ENCODE measurements at regions not wholly inside any gene's neighbourhood (a gene's known extent, or its start where the extent isn't known, plus 50 kb on each side); places are given as distances from the start of the nearest gene placed in this dataset.

GRCh38 chr5:53426512-53426830 lies 54.0 kb upstream of the FST start:
- TF ChIP-seq, protein P1, sequence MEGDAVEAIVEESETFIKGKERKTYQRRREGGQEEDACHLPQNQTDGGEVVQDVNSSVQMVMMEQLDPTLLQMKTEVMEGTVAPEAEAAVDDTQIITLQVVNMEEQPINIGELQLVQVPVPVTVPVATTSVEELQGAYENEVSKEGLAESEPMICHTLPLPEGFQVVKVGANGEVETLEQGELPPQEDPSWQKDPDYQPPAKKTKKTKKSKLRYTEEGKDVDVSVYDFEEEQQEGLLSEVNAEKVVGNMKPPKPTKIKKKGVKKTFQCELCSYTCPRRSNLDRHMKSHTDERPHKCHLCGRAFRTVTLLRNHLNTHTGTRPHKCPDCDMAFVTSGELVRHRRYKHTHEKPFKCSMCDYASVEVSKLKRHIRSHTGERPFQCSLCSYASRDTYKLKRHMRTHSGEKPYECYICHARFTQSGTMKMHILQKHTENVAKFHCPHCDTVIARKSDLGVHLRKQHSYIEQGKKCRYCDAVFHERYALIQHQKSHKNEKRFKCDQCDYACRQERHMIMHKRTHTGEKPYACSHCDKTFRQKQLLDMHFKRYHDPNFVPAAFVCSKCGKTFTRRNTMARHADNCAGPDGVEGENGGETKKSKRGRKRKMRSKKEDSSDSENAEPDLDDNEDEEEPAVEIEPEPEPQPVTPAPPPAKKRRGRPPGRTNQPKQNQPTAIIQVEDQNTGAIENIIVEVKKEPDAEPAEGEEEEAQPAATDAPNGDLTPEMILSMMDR (IDR thresholded peaks at IDR 0.05) = no peak
- no peak for TF ChIP-seq POLR2A (IDR thresholded peaks at IDR 0.05)

Data from right lobe of liver (tissue), 4 donors.